Fibroblast of mammary gland (primary cell): ENCODE measurements at regions not wholly inside any gene's neighbourhood (a gene's known extent, or its start where the extent isn't known, plus 50 kb on each side); places are given as distances from the start of the nearest gene placed in this dataset.

Experiments used
- DNase-seq: peaks from one replicate; pipeline ENCODE4 v3.0.0-alpha.2; 2010; ENCODE audit warnings: low read depth
- H3K4me3 ChIP-seq: 2 replicates; pipeline ENCODE4 v1.5.1; 2011; ENCODE audit warnings: low read depth, mild to moderate bottlenecking, low read length, moderate library complexity; ENCODE audit not compliant: control insufficient read depth
- TF ChIP-seq, protein P1 (sequence below): conservative IDR thresholded peaks from 2 replicates; pipeline ENCODE4 v1.5.1; 2011; ENCODE audit warnings: low read depth, low read length, inconsistent platforms; ENCODE audit not compliant: control insufficient read depth, insufficient read depth

DNA sequence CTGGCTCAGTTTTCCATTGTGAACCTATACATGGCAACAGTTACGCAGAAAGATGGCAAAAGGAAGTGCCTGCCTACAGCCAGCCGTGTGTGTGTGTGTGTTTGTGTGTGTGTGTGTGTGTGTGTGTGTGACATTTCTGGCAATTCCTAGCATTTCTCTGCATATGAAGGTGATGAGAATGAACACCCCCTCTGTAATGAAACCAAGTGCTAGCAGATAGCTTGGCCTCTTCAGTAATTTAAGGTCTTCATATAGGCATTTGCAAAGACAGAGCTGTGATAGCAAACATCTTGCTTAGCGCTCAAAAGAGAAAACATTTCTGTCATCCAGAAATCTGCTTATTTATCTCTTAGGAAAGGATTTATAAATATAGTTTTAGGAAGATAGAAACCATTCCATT is 389.1 kb downstream of the AACS start:
- TF ChIP-seq, protein P1, sequence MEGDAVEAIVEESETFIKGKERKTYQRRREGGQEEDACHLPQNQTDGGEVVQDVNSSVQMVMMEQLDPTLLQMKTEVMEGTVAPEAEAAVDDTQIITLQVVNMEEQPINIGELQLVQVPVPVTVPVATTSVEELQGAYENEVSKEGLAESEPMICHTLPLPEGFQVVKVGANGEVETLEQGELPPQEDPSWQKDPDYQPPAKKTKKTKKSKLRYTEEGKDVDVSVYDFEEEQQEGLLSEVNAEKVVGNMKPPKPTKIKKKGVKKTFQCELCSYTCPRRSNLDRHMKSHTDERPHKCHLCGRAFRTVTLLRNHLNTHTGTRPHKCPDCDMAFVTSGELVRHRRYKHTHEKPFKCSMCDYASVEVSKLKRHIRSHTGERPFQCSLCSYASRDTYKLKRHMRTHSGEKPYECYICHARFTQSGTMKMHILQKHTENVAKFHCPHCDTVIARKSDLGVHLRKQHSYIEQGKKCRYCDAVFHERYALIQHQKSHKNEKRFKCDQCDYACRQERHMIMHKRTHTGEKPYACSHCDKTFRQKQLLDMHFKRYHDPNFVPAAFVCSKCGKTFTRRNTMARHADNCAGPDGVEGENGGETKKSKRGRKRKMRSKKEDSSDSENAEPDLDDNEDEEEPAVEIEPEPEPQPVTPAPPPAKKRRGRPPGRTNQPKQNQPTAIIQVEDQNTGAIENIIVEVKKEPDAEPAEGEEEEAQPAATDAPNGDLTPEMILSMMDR = no peak

DNA sequence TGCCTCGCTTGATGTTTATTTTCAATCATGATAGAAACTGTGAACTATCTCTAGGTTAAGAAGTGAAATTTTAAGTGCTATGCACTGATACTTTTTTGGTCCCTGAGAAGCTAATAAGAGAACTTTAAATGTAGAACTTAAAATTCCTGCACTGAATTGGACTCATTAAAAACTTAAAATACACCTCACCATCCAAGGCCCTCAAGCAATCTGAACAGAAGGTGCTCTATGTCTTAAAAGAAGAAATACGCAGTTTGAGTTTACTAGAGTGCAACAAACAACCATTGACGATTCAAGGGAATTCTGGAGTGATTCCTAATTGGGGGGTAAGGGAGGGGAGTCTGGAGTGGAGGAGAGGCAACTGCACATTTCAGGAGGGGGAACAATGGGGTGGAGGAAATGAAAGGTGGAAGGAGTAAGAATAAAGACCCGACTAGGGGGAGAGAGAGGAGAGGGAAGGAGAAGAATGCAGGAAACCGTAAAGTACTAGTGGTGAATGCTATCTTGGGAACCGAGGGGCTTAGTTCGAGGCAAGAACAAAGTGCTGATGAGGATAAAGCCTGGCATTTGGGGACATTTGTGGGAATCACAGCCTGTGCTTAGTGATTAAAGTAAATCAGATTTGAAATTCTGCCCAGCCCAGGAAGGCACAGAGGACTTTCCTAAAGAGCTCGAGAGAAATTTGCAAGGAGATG is 389.7 kb downstream of the AACS start:
- TF ChIP-seq, protein P1 = no peak
- H3K4me3 ChIP-seq = no peak overlapping the region
- no peak for DNase-seq

More for the DNA sequence above, 389.1 kb downstream of the AACS start:
- H3K4me3 ChIP-seq = no peak overlapping the region
- no peak for DNase-seq

DNA sequence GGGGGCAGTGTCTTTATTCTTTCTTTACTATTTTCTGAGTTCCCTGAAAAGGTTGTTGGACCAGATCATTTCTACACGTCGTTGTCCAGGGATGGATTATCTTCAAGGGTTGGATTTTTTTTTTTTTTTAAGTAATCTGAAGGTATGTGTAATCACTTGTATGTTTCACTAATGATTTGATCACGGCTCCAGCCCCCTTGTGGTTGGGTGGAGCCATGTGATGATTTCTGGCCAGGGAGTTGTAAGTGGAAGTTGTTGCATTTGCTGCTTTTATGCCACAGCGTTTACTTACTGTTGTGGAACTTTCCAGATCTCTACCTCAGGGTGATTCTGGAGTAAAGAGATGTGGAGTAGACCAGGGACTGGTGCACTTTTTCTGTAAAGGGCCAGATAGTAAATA is 390.3 kb downstream of the AACS start:
- DNase-seq = no peak
- no peak overlapping the region for H3K4me3 ChIP-seq
- TF ChIP-seq, protein P1 = no peak

DNA sequence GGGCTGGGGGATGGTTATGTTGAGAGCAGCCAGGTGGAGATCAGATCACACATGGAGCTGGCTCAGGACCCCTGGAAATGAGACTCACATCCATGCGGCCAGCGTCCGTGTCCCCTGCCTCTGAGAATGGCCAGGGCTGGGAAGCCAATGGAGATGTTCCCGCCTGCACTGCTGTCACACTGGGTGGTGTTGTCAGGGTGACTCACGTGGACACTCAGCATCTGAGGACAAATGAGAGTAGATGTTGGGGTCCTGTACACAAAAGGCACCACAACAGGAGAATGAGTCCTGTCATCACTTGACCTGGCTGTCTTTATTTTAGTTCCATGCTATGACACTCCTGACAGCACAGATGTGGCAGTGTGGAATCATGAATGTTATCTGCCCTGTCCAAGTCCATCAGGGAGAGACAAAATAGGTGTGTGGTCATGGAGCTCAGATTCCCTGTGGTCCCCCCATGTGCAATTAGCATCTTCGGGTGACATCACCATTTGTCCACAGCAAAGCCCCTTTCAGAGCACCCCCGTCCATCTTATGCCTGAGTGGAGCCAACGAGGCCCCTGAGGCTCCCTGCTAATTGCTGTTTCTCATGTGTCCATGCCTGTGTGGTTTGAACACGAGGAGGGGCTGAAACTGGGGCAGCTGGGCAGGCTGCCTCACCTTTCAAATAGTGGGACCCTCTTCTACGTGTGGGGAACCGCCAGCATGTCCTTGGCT is 393.5 kb downstream of the AACS start:
- TF ChIP-seq, protein P1 = no peak
- DNase-seq = no peak
- H3K4me3 ChIP-seq = no peak overlapping the region

DNA sequence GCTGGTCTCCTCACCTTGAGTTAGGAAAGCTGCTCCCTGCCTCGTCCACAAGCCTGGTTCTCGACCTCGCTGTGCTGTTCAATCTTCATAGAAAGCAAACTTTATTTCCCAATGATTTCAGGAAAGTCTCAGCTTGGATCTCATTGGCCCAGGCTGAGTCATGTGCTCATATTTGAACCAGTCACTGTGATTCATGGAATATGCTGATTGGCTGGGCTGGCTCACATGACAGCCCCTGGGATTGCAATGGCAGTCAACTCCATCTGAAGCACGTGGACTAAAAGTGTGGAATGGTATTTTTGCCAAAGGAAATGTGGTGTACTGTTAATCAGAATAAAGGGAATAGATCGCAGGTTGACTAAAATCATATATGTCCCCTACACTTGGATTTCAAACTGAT is 396.6 kb downstream of the AACS start:
- no peak overlapping the region for H3K4me3 ChIP-seq
- DNase-seq = no peak
- TF ChIP-seq, protein P1 = no peak

DNA sequence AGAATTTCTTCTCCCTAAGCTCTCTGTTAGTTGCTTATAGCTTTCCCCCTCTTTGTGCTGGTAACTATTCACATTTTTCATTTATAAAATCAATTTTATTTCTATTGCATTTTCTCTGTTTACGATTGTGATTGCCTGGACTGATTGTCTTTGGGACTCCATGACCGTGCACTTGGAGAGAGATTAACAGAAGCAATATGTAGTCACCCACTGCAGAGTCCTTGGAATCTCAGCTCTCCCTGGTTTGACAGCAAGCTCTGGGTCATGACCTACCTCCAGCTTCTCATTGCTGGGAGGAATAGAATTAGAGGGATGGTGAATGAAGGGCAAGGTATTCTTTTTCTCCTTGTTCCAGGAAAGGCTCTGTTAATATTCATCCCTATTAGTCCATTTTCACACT is 398.2 kb downstream of the AACS start:
- no peak overlapping the region for H3K4me3 ChIP-seq
- DNase-seq = no peak
- TF ChIP-seq, protein P1 = no peak
